HL-60 (cell line): ENCODE measurements at regions not wholly inside any gene's neighbourhood (a gene's known extent, or its start where the extent isn't known, plus 50 kb on each side); places are given as distances from the start of the nearest gene placed in this dataset.

Experiments used
- DNase-seq, 2 experiments: peaks; one replicate each; pipeline ENCODE4 v3.0.0-alpha.2; 2010 to 2020; ENCODE audit warnings: low read depth in 1 of 2, low spot score in 1 of 2
- H3K27ac ChIP-seq: fragments of 250-450 bp; sonication (Bioruptor Pico); replicated peaks from 2 replicates; pipeline ENCODE4 v1.5.1; 2020; ENCODE audit warnings: mild to moderate bottlenecking, moderate library complexity
- H3K27me3 ChIP-seq: fragments of 250-450 bp; sonication (Bioruptor Pico); 2 replicates; pipeline ENCODE4 v1.5.1; 2021; ENCODE audit warnings: mild to moderate bottlenecking, moderate library complexity; ENCODE audit not compliant: insufficient read depth, poor library complexity, severe bottlenecking
- H3K4me3 ChIP-seq: replicated peaks from 2 replicates; pipeline ENCODE4 v1.5.1; 2011; ENCODE audit warnings: mild to moderate bottlenecking, control low read depth, low read length; ENCODE audit not compliant: insufficient read depth
- CTCF ChIP-seq: IDR thresholded peaks from one replicate; pipeline ENCODE4 v1.5.1; 2011; ENCODE audit warnings: low read length, control low read depth, inconsistent platforms; ENCODE audit not compliant: insufficient read depth
- GABPA ChIP-seq: IDR thresholded peaks from 2 replicates; pipeline ENCODE4 v1.6.1; 2012; ENCODE audit warnings: low read depth
- POLR2AphosphoS5 ChIP-seq: IDR thresholded peaks from 2 replicates; pipeline ENCODE4 v1.6.1; 2012; ENCODE audit warnings: low read depth
- REST ChIP-seq: IDR thresholded peaks from 2 replicates; pipeline ENCODE4 v1.6.1; 2012; ENCODE audit warnings: low read depth; ENCODE audit not compliant: insufficient replicate concordance
- SPI1 ChIP-seq: IDR thresholded peaks from 2 replicates; pipeline ENCODE4 v1.6.1; 2012; ENCODE audit warnings: low read depth, mild to moderate bottlenecking, borderline replicate concordance

GRCh38 chr20:40892642-40893041 is 136.0 kb upstream of the TOP1 start:
- TF ChIP-seq SPI1: no peak
- TF ChIP-seq CTCF: no peak
- no peak for TF ChIP-seq GABPA
- TF ChIP-seq POLR2AphosphoS5: no peak
- no peak for TF ChIP-seq REST
- no peak overlapping the region for H3K4me3 ChIP-seq
- no peaks in the 10 kb centered on the region for H3K27me3 ChIP-seq
- no peak overlapping the region for H3K27ac ChIP-seq
- no peak for DNase-seq

DNA sequence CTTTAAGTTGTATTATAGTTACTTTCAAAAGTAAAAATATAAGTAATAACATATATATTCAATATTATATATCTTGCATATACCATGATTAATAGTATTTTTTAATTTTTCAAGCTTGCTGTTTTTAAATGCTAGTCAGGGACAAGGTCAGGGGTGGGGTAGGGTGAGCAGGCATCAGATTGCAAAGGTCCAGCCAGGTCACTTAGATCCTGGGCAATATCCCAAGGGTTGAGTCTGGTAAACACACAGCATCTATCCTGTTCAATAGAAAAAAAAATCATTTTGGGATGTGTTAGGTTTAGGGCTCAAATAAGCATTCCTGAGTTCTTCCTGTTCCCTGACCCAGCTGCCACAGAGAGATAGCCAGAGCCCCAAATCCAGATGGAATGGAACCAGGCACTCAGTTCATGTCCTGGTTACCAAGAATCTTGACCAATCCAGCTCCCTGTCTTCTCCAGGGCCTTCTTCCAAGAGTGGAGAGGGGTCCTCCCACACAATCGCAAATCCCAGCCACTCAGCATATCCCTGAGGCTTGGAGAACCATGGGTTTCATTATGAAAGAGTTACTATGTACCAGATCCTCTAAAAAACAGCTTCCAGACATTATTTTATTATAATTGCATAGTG is 134.9 kb upstream of the TOP1 start:
- no peak overlapping the region for H3K4me3 ChIP-seq
- no peak for DNase-seq

More for the DNA sequence above, 134.9 kb upstream of the TOP1 start:
- TF ChIP-seq REST (no peak), CTCF (no peak), GABPA (no peak), SPI1 (no peak), POLR2AphosphoS5 (no peak)
- Histone ChIP-seq H3K27me3 (no peaks in the 10 kb centered on the region), H3K27ac (no peak overlapping the region)
